WTC11 (cell line): ENCODE measurements at regions not wholly inside any gene's neighbourhood (a gene's known extent, or its start where the extent isn't known, plus 50 kb on each side); places are given as distances from the start of the nearest gene placed in this dataset.

Experiments
- ATAC-seq: fragments of 200-7000 bp; cut with Tn5 transposase; 2 replicates; pipeline ENCODE4 v1.10.0; 2021; ENCODE audit warnings: mild to moderate bottlenecking, moderate library complexity
- CTCF ChIA-PET: fragments of 300-600 bp; sonication (Branson Sonifier 250); formaldehyde crosslinking; loops from one replicate; lab custom pipeline; 2021; ENCODE audit warnings: antibody characterized with exemption; lab: Charles Lee
- POLR2A ChIA-PET: fragments of 350-600 bp; sonication (Branson Sonifier 250); formaldehyde crosslinking; loops from one replicate; lab custom pipeline; 2021; ENCODE audit warnings: antibody characterized with exemption; lab: Charles Lee
- DNase-seq: peaks from one replicate; pipeline ENCODE4 v3.0.0; 2021; ENCODE audit warnings: low spot score
- H3K27ac Mint-ChIP-seq: 2 replicates; pipeline ENCODE4 v1.8.0; 2021; ENCODE audit warnings: mixed read lengths
- H3K27me3 Mint-ChIP-seq: 2 replicates; pipeline ENCODE4 v1.8.0; 2021; ENCODE audit warnings: low read depth, mild to moderate bottlenecking, moderate library complexity, mixed read lengths
- H3K36me3 Mint-ChIP-seq: 2 replicates; pipeline ENCODE4 v1.8.0; 2021; ENCODE audit warnings: mixed read lengths
- H3K4me1 Mint-ChIP-seq: 2 replicates; pipeline ENCODE4 v1.8.0; 2022; ENCODE audit warnings: mixed read lengths
- H3K4me3 Mint-ChIP-seq: 2 replicates; pipeline ENCODE4 v1.8.0; 2021; ENCODE audit warnings: mild to moderate bottlenecking, moderate library complexity, mixed read lengths
- H3K9me3 Mint-ChIP-seq: 2 replicates; pipeline ENCODE4 v1.8.0; 2021; ENCODE audit warnings: mixed read lengths
- ATF1 ChIP-seq: sonication (generic); formaldehyde crosslinking; IDR thresholded peaks from 2 replicates; pipeline ENCODE4 v1.8.1; 2023; ENCODE audit warnings: mild to moderate bottlenecking, moderate library complexity, missing genetic modification reagents
- ELF4 ChIP-seq: sonication (generic); formaldehyde crosslinking; IDR thresholded peaks from 2 replicates; pipeline ENCODE4 v1.8.1; 2022; ENCODE audit warnings: low read depth, mild to moderate bottlenecking, moderate library complexity, missing genetic modification reagents
- FOXK1 ChIP-seq: sonication (generic); formaldehyde crosslinking; IDR thresholded peaks from 2 replicates; pipeline ENCODE4 v1.8.0; 2022; ENCODE audit warnings: mild to moderate bottlenecking, moderate library complexity, missing genetic modification reagents
- FOXP1 ChIP-seq: sonication (generic); formaldehyde crosslinking; IDR thresholded peaks from 2 replicates; pipeline ENCODE4 v1.8.0; 2022; ENCODE audit warnings: missing genetic modification reagents, mild to moderate bottlenecking, moderate library complexity, borderline replicate concordance
- JAZF1 ChIP-seq: fragments of 250-450 bp; sonication (Bioruptor Pico); IDR thresholded peaks from 2 replicates; pipeline ENCODE4 v1.9.0; 2021; ENCODE audit warnings: moderate library complexity, mild to moderate bottlenecking, inconsistent platforms
- JUN ChIP-seq: sonication (generic); formaldehyde crosslinking; IDR thresholded peaks from 2 replicates; pipeline ENCODE4 v1.8.0; 2023; ENCODE audit warnings: mild to moderate bottlenecking, missing genetic modification reagents
- MYBL2 ChIP-seq: sonication (generic); formaldehyde crosslinking; IDR thresholded peaks from 2 replicates; pipeline ENCODE4 v1.8.1; 2023; ENCODE audit warnings: mild to moderate bottlenecking, moderate library complexity, missing genetic modification reagents
- NR2C2 ChIP-seq: sonication (generic); formaldehyde crosslinking; IDR thresholded peaks from 2 replicates; pipeline ENCODE4 v1.8.0; 2022; ENCODE audit warnings: mild to moderate bottlenecking, missing genetic modification reagents
- OVOL2 ChIP-seq: fragments of 250-450 bp; sonication (Bioruptor Pico); IDR thresholded peaks from 2 replicates; pipeline ENCODE4 v1.9.0; 2021; ENCODE audit warnings: mild to moderate bottlenecking, borderline replicate concordance
- SMAD3 ChIP-seq: sonication (generic); formaldehyde crosslinking; IDR thresholded peaks from 2 replicates; pipeline ENCODE4 v1.8.0; 2022; ENCODE audit warnings: missing genetic modification reagents, mild to moderate bottlenecking, borderline replicate concordance
- ZNF423 ChIP-seq: fragments of 250-450 bp; sonication (Bioruptor Pico); IDR thresholded peaks from 2 replicates; pipeline ENCODE4 v2.1.2; 2022; ENCODE audit warnings: mild to moderate bottlenecking, moderate library complexity
- ZNF671 ChIP-seq: fragments of 250-450 bp; sonication (Bioruptor Pico); IDR thresholded peaks from 2 replicates; pipeline ENCODE4 v1.8.0; 2021; ENCODE audit warnings: mild to moderate bottlenecking
- TF ChIP-seq, protein P1 (sequence below): sonication (generic); formaldehyde crosslinking; IDR thresholded peaks from 2 replicates; pipeline ENCODE4 v1.8.1; 2022; ENCODE audit warnings: low read depth, missing genetic modification reagents, borderline replicate concordance
- TF ChIP-seq, protein P2 (sequence below): sonication (generic); formaldehyde crosslinking; IDR thresholded peaks from 2 replicates; pipeline ENCODE4 v1.8.1; 2023; ENCODE audit warnings: mild to moderate bottlenecking, missing genetic modification reagents
- TF ChIP-seq, protein P3 (sequence below): sonication (generic); formaldehyde crosslinking; IDR thresholded peaks from 2 replicates; pipeline ENCODE4 v1.8.1; 2022; ENCODE audit warnings: low read depth, mild to moderate bottlenecking, moderate library complexity, missing genetic modification reagents, borderline replicate concordance
- TF ChIP-seq, protein P4 (sequence below): sonication (generic); formaldehyde crosslinking; IDR thresholded peaks from 2 replicates; pipeline ENCODE4 v1.8.0; 2023; ENCODE audit warnings: missing genetic modification reagents, mild to moderate bottlenecking, borderline replicate concordance
- TF ChIP-seq, protein P5 (sequence below): sonication (generic); formaldehyde crosslinking; IDR thresholded peaks from 2 replicates; pipeline ENCODE4 v1.8.1; 2023; ENCODE audit warnings: mild to moderate bottlenecking, missing genetic modification reagents, borderline replicate concordance
- TF ChIP-seq, protein P6 (sequence below): sonication (generic); formaldehyde crosslinking; IDR thresholded peaks from 2 replicates; pipeline ENCODE4 v1.8.0; 2023; ENCODE audit warnings: mild to moderate bottlenecking, missing genetic modification reagents
- TF ChIP-seq, protein P7 (sequence below): sonication (generic); formaldehyde crosslinking; IDR thresholded peaks from 2 replicates; pipeline ENCODE4 v1.8.1; 2022; ENCODE audit warnings: mild to moderate bottlenecking, moderate library complexity, missing genetic modification reagents

DNA sequence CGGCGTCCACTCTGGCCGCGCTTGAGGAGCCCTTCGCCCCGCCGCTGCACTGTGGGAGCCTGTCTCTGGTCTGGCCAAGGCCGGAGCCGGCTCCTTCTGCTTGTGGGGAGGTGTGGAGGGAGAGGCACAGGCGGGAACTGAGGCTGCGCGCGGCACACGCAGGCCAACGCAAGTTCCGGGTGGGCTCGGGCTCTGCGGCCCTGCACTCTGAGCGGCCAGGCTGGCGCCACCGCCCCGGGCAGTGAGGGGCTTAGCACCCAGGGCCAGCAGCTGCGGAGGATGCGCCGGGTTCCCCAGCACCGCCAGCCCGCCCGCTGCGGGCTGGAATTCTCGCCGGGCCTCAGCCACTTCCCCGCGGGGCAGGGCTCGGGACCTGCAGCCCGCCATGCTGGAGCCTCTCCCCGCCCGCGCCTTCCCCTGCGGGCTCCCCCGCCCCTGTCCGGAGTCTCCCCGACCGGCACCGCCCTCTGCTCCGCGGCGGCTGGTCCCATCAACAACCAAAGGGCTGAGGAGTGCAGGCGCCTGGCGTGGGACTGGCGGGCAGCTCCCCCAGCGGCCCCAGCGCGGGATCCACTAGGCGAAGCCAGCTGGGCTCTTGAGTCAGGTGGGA is 921.2 kb upstream of the FOXG1 start (continued):
- TF ChIP-seq, protein P1, sequence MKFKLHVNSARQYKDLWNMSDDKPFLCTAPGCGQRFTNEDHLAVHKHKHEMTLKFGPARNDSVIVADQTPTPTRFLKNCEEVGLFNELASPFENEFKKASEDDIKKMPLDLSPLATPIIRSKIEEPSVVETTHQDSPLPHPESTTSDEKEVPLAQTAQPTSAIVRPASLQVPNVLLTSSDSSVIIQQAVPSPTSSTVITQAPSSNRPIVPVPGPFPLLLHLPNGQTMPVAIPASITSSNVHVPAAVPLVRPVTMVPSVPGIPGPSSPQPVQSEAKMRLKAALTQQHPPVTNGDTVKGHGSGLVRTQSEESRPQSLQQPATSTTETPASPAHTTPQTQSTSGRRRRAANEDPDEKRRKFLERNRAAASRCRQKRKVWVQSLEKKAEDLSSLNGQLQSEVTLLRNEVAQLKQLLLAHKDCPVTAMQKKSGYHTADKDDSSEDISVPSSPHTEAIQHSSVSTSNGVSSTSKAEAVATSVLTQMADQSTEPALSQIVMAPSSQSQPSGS (CRISPR knock-in tag), result no peak
- no peak for TF ChIP-seq JUN (CRISPR knock-in tag)
- TF ChIP-seq OVOL2 (CRISPR knock-in tag), result no peak
- TF ChIP-seq ZNF671, result no peak
- TF ChIP-seq FOXP1, result no peak
- TF ChIP-seq ATF1 (CRISPR knock-in tag), result no peak

DNA sequence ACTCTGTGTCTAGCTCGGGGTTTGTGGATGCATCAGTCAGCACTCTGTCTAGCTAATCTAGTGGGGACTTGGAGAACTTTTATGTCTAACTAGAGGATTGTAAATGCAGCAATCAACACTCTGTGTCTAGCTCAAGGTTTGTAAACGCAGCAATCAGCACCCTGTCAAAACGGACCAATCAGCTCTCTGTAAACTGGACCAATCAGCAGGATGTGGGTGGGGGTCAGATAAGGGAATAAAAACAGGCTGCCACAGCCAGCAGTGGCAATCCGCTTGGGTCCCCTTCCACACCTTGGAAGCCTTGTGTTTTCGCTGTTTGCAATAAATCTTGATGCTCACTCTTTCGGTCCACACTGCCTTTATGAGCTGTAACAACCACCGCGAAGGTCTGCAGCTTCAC is 920.7 kb upstream of the FOXG1 start:
- DNase-seq, result no peak
- H3K4me3 Mint-ChIP-seq, result no peak overlapping the region
- ChIA-PET POLR2A (no interaction called here), CTCF (no interaction called here)
- H3K36me3 Mint-ChIP-seq, result peaks cover 5% of the 10 kb centered on the region; the same call in 1 of the 2 replicates
- H3K27me3 Mint-ChIP-seq, result no peaks in the 10 kb centered on the region; the same call in 1 of the 2 replicates
- peaks cover 17% of the 10 kb centered on the region for H3K9me3 Mint-ChIP-seq
- peaks cover 13% of the 10 kb centered on the region for H3K4me1 Mint-ChIP-seq
- no peak for ATAC-seq
- no peak overlapping the region for H3K27ac Mint-ChIP-seq
- TF ChIP-seq, protein P2, sequence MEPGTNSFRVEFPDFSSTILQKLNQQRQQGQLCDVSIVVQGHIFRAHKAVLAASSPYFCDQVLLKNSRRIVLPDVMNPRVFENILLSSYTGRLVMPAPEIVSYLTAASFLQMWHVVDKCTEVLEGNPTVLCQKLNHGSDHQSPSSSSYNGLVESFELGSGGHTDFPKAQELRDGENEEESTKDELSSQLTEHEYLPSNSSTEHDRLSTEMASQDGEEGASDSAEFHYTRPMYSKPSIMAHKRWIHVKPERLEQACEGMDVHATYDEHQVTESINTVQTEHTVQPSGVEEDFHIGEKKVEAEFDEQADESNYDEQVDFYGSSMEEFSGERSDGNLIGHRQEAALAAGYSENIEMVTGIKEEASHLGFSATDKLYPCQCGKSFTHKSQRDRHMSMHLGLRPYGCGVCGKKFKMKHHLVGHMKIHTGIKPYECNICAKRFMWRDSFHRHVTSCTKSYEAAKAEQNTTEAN (CRISPR knock-in tag), result no peak
- TF ChIP-seq ZNF423 (no peak), SMAD3 (CRISPR knock-in tag) (no peak), JAZF1 (CRISPR knock-in tag) (no peak), MYBL2 (CRISPR knock-in tag) (no peak), FOXK1 (CRISPR knock-in tag) (no peak), NR2C2 (CRISPR knock-in tag) (no peak), ELF4 (CRISPR knock-in tag) (no peak)
- TF ChIP-seq, protein P3, sequence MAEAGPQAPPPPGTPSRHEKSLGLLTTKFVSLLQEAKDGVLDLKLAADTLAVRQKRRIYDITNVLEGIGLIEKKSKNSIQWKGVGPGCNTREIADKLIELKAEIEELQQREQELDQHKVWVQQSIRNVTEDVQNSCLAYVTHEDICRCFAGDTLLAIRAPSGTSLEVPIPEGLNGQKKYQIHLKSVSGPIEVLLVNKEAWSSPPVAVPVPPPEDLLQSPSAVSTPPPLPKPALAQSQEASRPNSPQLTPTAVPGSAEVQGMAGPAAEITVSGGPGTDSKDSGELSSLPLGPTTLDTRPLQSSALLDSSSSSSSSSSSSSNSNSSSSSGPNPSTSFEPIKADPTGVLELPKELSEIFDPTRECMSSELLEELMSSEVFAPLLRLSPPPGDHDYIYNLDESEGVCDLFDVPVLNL (CRISPR knock-in tag), result no peak
- TF ChIP-seq, protein P4, sequence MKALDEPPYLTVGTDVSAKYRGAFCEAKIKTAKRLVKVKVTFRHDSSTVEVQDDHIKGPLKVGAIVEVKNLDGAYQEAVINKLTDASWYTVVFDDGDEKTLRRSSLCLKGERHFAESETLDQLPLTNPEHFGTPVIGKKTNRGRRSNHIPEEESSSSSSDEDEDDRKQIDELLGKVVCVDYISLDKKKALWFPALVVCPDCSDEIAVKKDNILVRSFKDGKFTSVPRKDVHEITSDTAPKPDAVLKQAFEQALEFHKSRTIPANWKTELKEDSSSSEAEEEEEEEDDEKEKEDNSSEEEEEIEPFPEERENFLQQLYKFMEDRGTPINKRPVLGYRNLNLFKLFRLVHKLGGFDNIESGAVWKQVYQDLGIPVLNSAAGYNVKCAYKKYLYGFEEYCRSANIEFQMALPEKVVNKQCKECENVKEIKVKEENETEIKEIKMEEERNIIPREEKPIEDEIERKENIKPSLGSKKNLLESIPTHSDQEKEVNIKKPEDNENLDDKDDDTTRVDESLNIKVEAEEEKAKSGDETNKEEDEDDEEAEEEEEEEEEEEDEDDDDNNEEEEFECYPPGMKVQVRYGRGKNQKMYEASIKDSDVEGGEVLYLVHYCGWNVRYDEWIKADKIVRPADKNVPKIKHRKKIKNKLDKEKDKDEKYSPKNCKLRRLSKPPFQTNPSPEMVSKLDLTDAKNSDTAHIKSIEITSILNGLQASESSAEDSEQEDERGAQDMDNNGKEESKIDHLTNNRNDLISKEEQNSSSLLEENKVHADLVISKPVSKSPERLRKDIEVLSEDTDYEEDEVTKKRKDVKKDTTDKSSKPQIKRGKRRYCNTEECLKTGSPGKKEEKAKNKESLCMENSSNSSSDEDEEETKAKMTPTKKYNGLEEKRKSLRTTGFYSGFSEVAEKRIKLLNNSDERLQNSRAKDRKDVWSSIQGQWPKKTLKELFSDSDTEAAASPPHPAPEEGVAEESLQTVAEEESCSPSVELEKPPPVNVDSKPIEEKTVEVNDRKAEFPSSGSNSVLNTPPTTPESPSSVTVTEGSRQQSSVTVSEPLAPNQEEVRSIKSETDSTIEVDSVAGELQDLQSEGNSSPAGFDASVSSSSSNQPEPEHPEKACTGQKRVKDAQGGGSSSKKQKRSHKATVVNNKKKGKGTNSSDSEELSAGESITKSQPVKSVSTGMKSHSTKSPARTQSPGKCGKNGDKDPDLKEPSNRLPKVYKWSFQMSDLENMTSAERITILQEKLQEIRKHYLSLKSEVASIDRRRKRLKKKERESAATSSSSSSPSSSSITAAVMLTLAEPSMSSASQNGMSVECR (CRISPR knock-in tag), result no peak
- TF ChIP-seq, protein P5, sequence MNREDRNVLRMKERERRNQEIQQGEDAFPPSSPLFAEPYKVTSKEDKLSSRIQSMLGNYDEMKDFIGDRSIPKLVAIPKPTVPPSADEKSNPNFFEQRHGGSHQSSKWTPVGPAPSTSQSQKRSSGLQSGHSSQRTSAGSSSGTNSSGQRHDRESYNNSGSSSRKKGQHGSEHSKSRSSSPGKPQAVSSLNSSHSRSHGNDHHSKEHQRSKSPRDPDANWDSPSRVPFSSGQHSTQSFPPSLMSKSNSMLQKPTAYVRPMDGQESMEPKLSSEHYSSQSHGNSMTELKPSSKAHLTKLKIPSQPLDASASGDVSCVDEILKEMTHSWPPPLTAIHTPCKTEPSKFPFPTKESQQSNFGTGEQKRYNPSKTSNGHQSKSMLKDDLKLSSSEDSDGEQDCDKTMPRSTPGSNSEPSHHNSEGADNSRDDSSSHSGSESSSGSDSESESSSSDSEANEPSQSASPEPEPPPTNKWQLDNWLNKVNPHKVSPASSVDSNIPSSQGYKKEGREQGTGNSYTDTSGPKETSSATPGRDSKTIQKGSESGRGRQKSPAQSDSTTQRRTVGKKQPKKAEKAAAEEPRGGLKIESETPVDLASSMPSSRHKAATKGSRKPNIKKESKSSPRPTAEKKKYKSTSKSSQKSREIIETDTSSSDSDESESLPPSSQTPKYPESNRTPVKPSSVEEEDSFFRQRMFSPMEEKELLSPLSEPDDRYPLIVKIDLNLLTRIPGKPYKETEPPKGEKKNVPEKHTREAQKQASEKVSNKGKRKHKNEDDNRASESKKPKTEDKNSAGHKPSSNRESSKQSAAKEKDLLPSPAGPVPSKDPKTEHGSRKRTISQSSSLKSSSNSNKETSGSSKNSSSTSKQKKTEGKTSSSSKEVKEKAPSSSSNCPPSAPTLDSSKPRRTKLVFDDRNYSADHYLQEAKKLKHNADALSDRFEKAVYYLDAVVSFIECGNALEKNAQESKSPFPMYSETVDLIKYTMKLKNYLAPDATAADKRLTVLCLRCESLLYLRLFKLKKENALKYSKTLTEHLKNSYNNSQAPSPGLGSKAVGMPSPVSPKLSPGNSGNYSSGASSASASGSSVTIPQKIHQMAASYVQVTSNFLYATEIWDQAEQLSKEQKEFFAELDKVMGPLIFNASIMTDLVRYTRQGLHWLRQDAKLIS (CRISPR knock-in tag), result no peak
- TF ChIP-seq, protein P6, sequence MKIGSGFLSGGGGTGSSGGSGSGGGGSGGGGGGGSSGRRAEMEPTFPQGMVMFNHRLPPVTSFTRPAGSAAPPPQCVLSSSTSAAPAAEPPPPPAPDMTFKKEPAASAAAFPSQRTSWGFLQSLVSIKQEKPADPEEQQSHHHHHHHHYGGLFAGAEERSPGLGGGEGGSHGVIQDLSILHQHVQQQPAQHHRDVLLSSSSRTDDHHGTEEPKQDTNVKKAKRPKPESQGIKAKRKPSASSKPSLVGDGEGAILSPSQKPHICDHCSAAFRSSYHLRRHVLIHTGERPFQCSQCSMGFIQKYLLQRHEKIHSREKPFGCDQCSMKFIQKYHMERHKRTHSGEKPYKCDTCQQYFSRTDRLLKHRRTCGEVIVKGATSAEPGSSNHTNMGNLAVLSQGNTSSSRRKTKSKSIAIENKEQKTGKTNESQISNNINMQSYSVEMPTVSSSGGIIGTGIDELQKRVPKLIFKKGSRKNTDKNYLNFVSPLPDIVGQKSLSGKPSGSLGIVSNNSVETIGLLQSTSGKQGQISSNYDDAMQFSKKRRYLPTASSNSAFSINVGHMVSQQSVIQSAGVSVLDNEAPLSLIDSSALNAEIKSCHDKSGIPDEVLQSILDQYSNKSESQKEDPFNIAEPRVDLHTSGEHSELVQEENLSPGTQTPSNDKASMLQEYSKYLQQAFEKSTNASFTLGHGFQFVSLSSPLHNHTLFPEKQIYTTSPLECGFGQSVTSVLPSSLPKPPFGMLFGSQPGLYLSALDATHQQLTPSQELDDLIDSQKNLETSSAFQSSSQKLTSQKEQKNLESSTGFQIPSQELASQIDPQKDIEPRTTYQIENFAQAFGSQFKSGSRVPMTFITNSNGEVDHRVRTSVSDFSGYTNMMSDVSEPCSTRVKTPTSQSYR, result no peak
- TF ChIP-seq, protein P7, sequence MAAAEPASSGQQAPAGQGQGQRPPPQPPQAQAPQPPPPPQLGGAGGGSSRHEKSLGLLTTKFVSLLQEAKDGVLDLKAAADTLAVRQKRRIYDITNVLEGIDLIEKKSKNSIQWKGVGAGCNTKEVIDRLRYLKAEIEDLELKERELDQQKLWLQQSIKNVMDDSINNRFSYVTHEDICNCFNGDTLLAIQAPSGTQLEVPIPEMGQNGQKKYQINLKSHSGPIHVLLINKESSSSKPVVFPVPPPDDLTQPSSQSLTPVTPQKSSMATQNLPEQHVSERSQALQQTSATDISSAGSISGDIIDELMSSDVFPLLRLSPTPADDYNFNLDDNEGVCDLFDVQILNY (CRISPR knock-in tag), result no peak
